B cell (primary cell): ENCODE measurements at regions not wholly inside any gene's neighbourhood (a gene's known extent, or its start where the extent isn't known, plus 50 kb on each side); places are given as distances from the start of the nearest gene placed in this dataset.

Source experiments
- ATAC-seq: fragments of 200-7000 bp; cut with Tn5 transposase; one replicate; pipeline ENCODE4 v1.10.0; 2021; ENCODE audit warnings: low read depth, mild to moderate bottlenecking, moderate number of reproducible peaks, moderate library complexity
- CTCF ChIA-PET: fragments of 350-600 bp; sonication (Branson Sonifier 250); formaldehyde crosslinking; loops from one replicate; lab custom pipeline; 2021; ENCODE audit warnings: antibody characterized with exemption, inconsistent platforms; lab: Charles Lee
- POLR2A ChIA-PET: fragments of 350-600 bp; sonication (Branson Sonifier 250); formaldehyde crosslinking; loops from one replicate; lab custom pipeline; 2021; ENCODE audit warnings: antibody characterized with exemption; lab: Charles Lee
- DNase-seq: peaks from one replicate; pipeline ENCODE4 v3.0.0; 2013
- H2AFZ ChIP-seq: 2 replicates; pipeline ENCODE4 v1.6.1; 2012; ENCODE audit warnings: mild to moderate bottlenecking, low read depth, low read length; ENCODE audit not compliant: insufficient read depth, poor library complexity, severe bottlenecking
- H3K27ac ChIP-seq, 2 donors: 1 replicate in 1 of 2; 2 replicates in 1 of 2; pipeline ENCODE4 v1.5.1; 2012 to 2013; ENCODE audit warnings: low read length in 2 of 2, mild to moderate bottlenecking in 2 of 2, moderate library complexity in 1 of 2
- H3K27me3 ChIP-seq, 4 experiments: fragments of 200-600 bp in 1 of 4; sonication (generic) in 1 of 4; replicated peaks in 1 of 4; 1 replicate in 2 of 4; 2 replicates in 2 of 4; pipeline versions ENCODE4 v1.6.1 to v1.7.0; 2013 to 2016; ENCODE audit warnings: low read length in 3 of 4, mild to moderate bottlenecking in 2 of 4, mixed read lengths in 1 of 4, moderate library complexity in 1 of 4; ENCODE audit not compliant: insufficient read depth in 4 of 4, control insufficient read depth in 3 of 4; ENCODE audit errors: control extremely low read depth in 1 of 4
- H3K36me3 ChIP-seq, 2 experiments: replicated peaks in 1 of 2; 1 replicate in 1 of 2; 2 replicates in 1 of 2; pipeline versions ENCODE4 v1.6.1 to v1.7.1; 2013; ENCODE audit warnings: low read length in 1 of 2; ENCODE audit not compliant: insufficient read depth in 2 of 2, control insufficient read depth in 1 of 2; ENCODE audit errors: control extremely low read depth in 1 of 2, extremely low read depth in 1 of 2
- H3K4me1 ChIP-seq, 2 donors: fragments of 200-600 bp in 1 of 2; sonication (generic) in 1 of 2; 1 replicate in 1 of 2; 2 replicates in 1 of 2; pipeline versions ENCODE4 v1.5.1 to v1.6.1; 2013 to 2017; ENCODE audit warnings: low read length in 2 of 2; ENCODE audit not compliant: control insufficient read depth in 2 of 2, insufficient read depth in 2 of 2
- H3K4me2 ChIP-seq: replicated peaks from 2 replicates; pipeline ENCODE3; 2012; ENCODE audit warnings: mild to moderate bottlenecking, low read depth, low read length; ENCODE audit not compliant: poor library complexity, severe bottlenecking
- H3K4me3 ChIP-seq, 5 experiments: fragments of 200-600 bp in 1 of 5; sonication (generic) in 1 of 5; 1 replicate in 3 of 5; 2 replicates in 2 of 5; pipeline versions ENCODE4 v1.5.1 to v1.7.0; 2011 to 2016; ENCODE audit warnings: low read length in 4 of 5, mild to moderate bottlenecking in 4 of 5, low read depth in 2 of 5, control low read depth in 1 of 5, moderate library complexity in 1 of 5; ENCODE audit not compliant: insufficient read depth in 1 of 5; ENCODE audit errors: control extremely low read depth in 1 of 5, extremely low read depth in 1 of 5
- H3K79me2 ChIP-seq: fragments of 200-600 bp; sonication (generic); one replicate; pipeline ENCODE4 v1.6.0; 2016; ENCODE audit warnings: low read length; ENCODE audit not compliant: control insufficient read depth, insufficient read depth
- H3K9ac ChIP-seq: fragments of 200-600 bp; sonication (generic); 2 replicates; pipeline ENCODE4 v1.6.1; 2017; ENCODE audit warnings: mild to moderate bottlenecking, low read length, moderate library complexity
- H3K9me3 ChIP-seq, 3 donors: one replicate each; pipeline versions ENCODE4 v1.6.1 to v1.7.1; 2013; ENCODE audit warnings: low read length in 2 of 3; ENCODE audit not compliant: control insufficient read depth in 2 of 3, insufficient read depth in 1 of 3; ENCODE audit errors: control extremely low read depth in 1 of 3
- H4K20me1 ChIP-seq: 2 replicates; pipeline ENCODE4 v1.6.0; 2012; ENCODE audit warnings: mild to moderate bottlenecking, low read length; ENCODE audit not compliant: insufficient read depth, control insufficient read depth, poor library complexity, severe bottlenecking
- H3K27ac Mint-ChIP-seq: one replicate; pipeline ENCODE4 v1.8.0; 2021; ENCODE audit warnings: mixed read lengths
- H3K27me3 Mint-ChIP-seq: one replicate; pipeline ENCODE4 v1.8.0; 2021; ENCODE audit warnings: mixed read lengths
- H3K4me1 Mint-ChIP-seq: one replicate; pipeline ENCODE4 v1.8.0; 2021; ENCODE audit warnings: mixed read lengths
- H3K4me3 Mint-ChIP-seq: one replicate; pipeline ENCODE4 v1.8.0; 2021; ENCODE audit warnings: mixed read lengths
- H3K9me3 Mint-ChIP-seq: one replicate; pipeline ENCODE4 v1.8.0; 2022; ENCODE audit warnings: mixed read lengths; ENCODE audit not compliant: insufficient read depth
- CTCF ChIP-seq: fragments of 200-600 bp; IDR thresholded peaks from one replicate; pipeline ENCODE4 v1.8.0; 2022; ENCODE audit warnings: antibody characterized with exemption, mild to moderate bottlenecking
- EZH2 ChIP-seq: IDR thresholded peaks from 2 replicates; pipeline ENCODE4 v1.6.1; 2012; ENCODE audit warnings: borderline replicate concordance, low read depth, mild to moderate bottlenecking, moderate library complexity, low read length; ENCODE audit not compliant: insufficient read depth, poor library complexity, severe bottlenecking
- WGBS: methylation state at CpG from one replicate; pipeline ENCODE4 v1.1.5; 2013; ENCODE audit warnings: missing lambda C conversion rate; ENCODE audit not compliant: insufficient coverage; 5-methylcytosine and 5-hydroxymethylcytosine counted together
- intact Hi-C: fragments of 100-400 bp; cut with micrococcal nuclease; formaldehyde crosslinking; loops from one replicate; pipeline ENCODE4 v1.10.0; 2022

GRCh38 chr20:60760256-60761000 is 491.6 kb upstream of the CDH4 start:
- intact Hi-C loops, result no loop called here
- no peaks in the 10 kb centered on the region for H3K4me1 Mint-ChIP-seq
- no peak overlapping the region for H3K4me3 ChIP-seq
- H3K36me3 ChIP-seq, result no peaks in the 10 kb centered on the region
- POLR2A ChIA-PET, result no interaction called here
- no peaks in the 10 kb centered on the region for H4K20me1 ChIP-seq
- DNase-seq (no peak), ATAC-seq (no peak)
- CTCF ChIA-PET, result no interaction called here
- no peaks in the 10 kb centered on the region for H3K4me1 ChIP-seq
- H3K27me3 ChIP-seq, result no peaks in the 10 kb centered on the region
- no peak overlapping the region for H3K27ac Mint-ChIP-seq
- no peak overlapping the region for H3K4me3 Mint-ChIP-seq
- H3K9ac ChIP-seq, result no peak overlapping the region
- WGBS, result 79% methylated on average over 6 of the region's 6 CpGs
- no peak for TF ChIP-seq EZH2
- no peak for TF ChIP-seq CTCF
- H3K27ac ChIP-seq, result no peak overlapping the region
- H3K9me3 Mint-ChIP-seq, result no peaks in the 10 kb centered on the region
- H3K9me3 ChIP-seq, result peaks cover 0 to 15% (median 1%) of the 10 kb centered on the region in 3 donors
- H3K4me2 ChIP-seq, result no peak overlapping the region
- no peaks in the 10 kb centered on the region for H3K27me3 Mint-ChIP-seq
- H3K79me2 ChIP-seq, result no peaks in the 10 kb centered on the region
- no peak overlapping the region for H2AFZ ChIP-seq

- Histone ChIP-seq H3K27ac (no peak overlapping the region), H3K9ac (no peak overlapping the region), H2AFZ (no peak overlapping the region), H3K4me2 (no peak overlapping the region), H3K27me3 (no peaks in the 10 kb centered on the region), H3K79me2 (no peaks in the 10 kb centered on the region), H3K9me3 (peaks cover 0 to 18% (median 1%) of the 10 kb centered on the region in 3 donors), H3K4me1 (no peaks in the 10 kb centered on the region), H4K20me1 (no peaks in the 10 kb centered on the region), H3K4me3 (no peak overlapping the region), H3K36me3 (no peaks in the 10 kb centered on the region)
- 93% methylated on average over 4 of the region's 9 CpGs for WGBS
- Mint-ChIP-seq H3K9me3 (no peaks in the 10 kb centered on the region), H3K27me3 (no peaks in the 10 kb centered on the region), H3K27ac (no peak overlapping the region), H3K4me3 (no peak overlapping the region), H3K4me1 (no peaks in the 10 kb centered on the region)
- DNase-seq, result no peak
- no peak for ATAC-seq
- TF ChIP-seq CTCF, result no peak
- no peak for TF ChIP-seq EZH2
- ChIA-PET CTCF (no interaction called here), POLR2A (no interaction called here)
- intact Hi-C loops, result no loop called here
Measured at GRCh38 chr20:60761056-60761455, 491.0 kb upstream of the CDH4 start.
